ENCODE measurements at regions not wholly inside any gene's neighbourhood (a gene's known extent, or its start where the extent isn't known, plus 50 kb on each side); places are given as distances from the start of the nearest gene placed in this dataset.

DNA sequence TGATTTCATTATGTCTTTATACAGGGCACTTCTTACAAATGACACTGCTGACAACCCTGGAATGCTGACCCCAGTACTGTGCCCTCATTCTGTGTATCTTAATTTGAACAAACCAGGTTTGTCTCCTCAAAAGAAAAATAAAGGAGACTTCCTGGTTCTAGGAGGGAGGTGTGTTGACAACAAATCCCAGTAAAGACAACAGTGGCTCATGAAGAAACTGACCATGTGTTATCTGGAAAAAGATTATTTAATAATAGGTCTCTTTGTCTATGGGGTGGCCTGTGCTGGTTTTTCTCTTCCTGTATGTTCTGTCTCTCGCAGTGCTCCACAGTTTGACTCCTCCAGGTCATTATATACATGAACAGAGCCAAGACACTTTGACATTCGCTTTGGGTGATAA is 454.6 kb downstream of the LMO4 start:
- TF ChIP-seq, protein P1, sequence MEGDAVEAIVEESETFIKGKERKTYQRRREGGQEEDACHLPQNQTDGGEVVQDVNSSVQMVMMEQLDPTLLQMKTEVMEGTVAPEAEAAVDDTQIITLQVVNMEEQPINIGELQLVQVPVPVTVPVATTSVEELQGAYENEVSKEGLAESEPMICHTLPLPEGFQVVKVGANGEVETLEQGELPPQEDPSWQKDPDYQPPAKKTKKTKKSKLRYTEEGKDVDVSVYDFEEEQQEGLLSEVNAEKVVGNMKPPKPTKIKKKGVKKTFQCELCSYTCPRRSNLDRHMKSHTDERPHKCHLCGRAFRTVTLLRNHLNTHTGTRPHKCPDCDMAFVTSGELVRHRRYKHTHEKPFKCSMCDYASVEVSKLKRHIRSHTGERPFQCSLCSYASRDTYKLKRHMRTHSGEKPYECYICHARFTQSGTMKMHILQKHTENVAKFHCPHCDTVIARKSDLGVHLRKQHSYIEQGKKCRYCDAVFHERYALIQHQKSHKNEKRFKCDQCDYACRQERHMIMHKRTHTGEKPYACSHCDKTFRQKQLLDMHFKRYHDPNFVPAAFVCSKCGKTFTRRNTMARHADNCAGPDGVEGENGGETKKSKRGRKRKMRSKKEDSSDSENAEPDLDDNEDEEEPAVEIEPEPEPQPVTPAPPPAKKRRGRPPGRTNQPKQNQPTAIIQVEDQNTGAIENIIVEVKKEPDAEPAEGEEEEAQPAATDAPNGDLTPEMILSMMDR (IDR thresholded peaks at IDR 0.05), result no peak
- TF ChIP-seq POLR2A (IDR thresholded peaks at IDR 0.05), result no peak
- no peak for TF ChIP-seq POLR2AphosphoS5 (IDR thresholded peaks at IDR 0.05)

All from suprapubic skin (tissue), 4 donors.